T-cell (primary cell): ENCODE measurements at regions not wholly inside any gene's neighbourhood (a gene's known extent, or its start where the extent isn't known, plus 50 kb on each side); places are given as distances from the start of the nearest gene placed in this dataset.
A peak's percentile ranks its signal among the peaks of the same experiment; 100 is the strongest.

Experiments
- ATAC-seq, 4 experiments: fragments of 200-7000 bp in 3 of 4; fragments of 150-1000 bp in 1 of 4; cut with Tn5 transposase; replicated peaks in 1 of 4; 1 replicate in 3 of 4; 2 replicates in 1 of 4; pipeline ENCODE4 v1.10.0; 2021; ENCODE audit warnings: moderate library complexity in 3 of 4, mild to moderate bottlenecking in 2 of 4, moderate number of reproducible peaks in 1 of 4
- CTCF ChIA-PET, 2 donors: fragments of 300-600 bp; sonication (Branson Sonifier 250); formaldehyde crosslinking; loops; one replicate each; lab custom pipeline; 2022; ENCODE audit warnings: antibody characterized with exemption in 2 of 2; lab: Charles Lee
- POLR2A ChIA-PET, 2 donors: fragments of 300-600 bp; sonication (Branson Sonifier 250); formaldehyde crosslinking; loops; one replicate each; lab custom pipeline; 2022; ENCODE audit warnings: antibody characterized with exemption in 2 of 2; lab: Charles Lee
- DNase-seq, 35 experiments: peaks; one replicate each; pipeline versions ENCODE4 v3.0.0 to v3.0.0-alpha.2; 2013 to 2023
- H3K27ac ChIP-seq: one replicate; pipeline ENCODE4 v1.5.1; 2013; ENCODE audit warnings: low read length
- H3K27me3 ChIP-seq, 2 experiments: replicated peaks in 1 of 2; 1 replicate in 1 of 2; 2 replicates in 1 of 2; pipeline versions ENCODE4 v1.6.1 to v1.7.0; 2013; ENCODE audit warnings: low read length in 1 of 2, mixed read lengths in 1 of 2; ENCODE audit not compliant: control insufficient read depth in 2 of 2, insufficient read depth in 2 of 2; ENCODE audit errors: extremely low read depth in 1 of 2
- H3K36me3 ChIP-seq, 2 donors: 1 replicate in 1 of 2; 2 replicates in 1 of 2; pipeline versions ENCODE4 v1.6.1 to v1.7.0; 2013; ENCODE audit warnings: low read length in 1 of 2; ENCODE audit not compliant: control insufficient read depth in 2 of 2, insufficient read depth in 1 of 2; ENCODE audit errors: extremely low read depth in 1 of 2
- H3K4me1 ChIP-seq, 2 experiments: 1 replicate in 1 of 2; 2 replicates in 1 of 2; pipeline versions ENCODE4 v1.6.1 to v1.7.0; 2013; ENCODE audit warnings: low read length in 2 of 2, mixed read lengths in 1 of 2; ENCODE audit not compliant: insufficient read depth in 2 of 2, control insufficient read depth in 1 of 2; ENCODE audit errors: extremely low read depth in 1 of 2
- H3K4me3 ChIP-seq, 2 donors: 1 replicate in 1 of 2; 2 replicates in 1 of 2; pipeline versions ENCODE4 v1.5.1 to v1.7.0; 2013; ENCODE audit warnings: mild to moderate bottlenecking in 2 of 2, low read length in 1 of 2, moderate library complexity in 1 of 2; ENCODE audit not compliant: control insufficient read depth in 1 of 2; ENCODE audit errors: extremely low read depth in 1 of 2
- H3K9me3 ChIP-seq: 2 replicates; pipeline ENCODE4 v1.7.0; 2013
- H3K27ac Mint-ChIP-seq, 2 donors: one replicate each; pipeline ENCODE4 v1.8.0; 2020 to 2021; ENCODE audit warnings: mild to moderate bottlenecking in 2 of 2, mixed read lengths in 2 of 2
- H3K27me3 Mint-ChIP-seq, 2 donors: one replicate each; pipeline ENCODE4 v1.8.0; 2021 to 2022; ENCODE audit warnings: mixed read lengths in 2 of 2
- H3K36me3 Mint-ChIP-seq: one replicate; pipeline ENCODE4 v1.8.0; 2021; ENCODE audit warnings: mixed read lengths
- H3K4me1 Mint-ChIP-seq, 3 donors: one replicate each; pipeline ENCODE4 v1.8.0; 2020 to 2022; ENCODE audit warnings: mixed read lengths in 3 of 3, mild to moderate bottlenecking in 1 of 3
- H3K4me3 Mint-ChIP-seq, 3 donors: one replicate each; pipeline ENCODE4 v1.8.0; 2020 to 2022; ENCODE audit warnings: mild to moderate bottlenecking in 3 of 3, mixed read lengths in 3 of 3, moderate library complexity in 3 of 3
- H3K9me3 Mint-ChIP-seq, 3 donors: one replicate each; pipeline ENCODE4 v1.8.0; 2020 to 2022; ENCODE audit warnings: mixed read lengths in 3 of 3
- WGBS: methylation state at CpG from one replicate; pipeline ENCODE4 v1.1.5; 2013; ENCODE audit warnings: missing lambda C conversion rate; ENCODE audit not compliant: insufficient coverage; 5-methylcytosine and 5-hydroxymethylcytosine counted together

DNA sequence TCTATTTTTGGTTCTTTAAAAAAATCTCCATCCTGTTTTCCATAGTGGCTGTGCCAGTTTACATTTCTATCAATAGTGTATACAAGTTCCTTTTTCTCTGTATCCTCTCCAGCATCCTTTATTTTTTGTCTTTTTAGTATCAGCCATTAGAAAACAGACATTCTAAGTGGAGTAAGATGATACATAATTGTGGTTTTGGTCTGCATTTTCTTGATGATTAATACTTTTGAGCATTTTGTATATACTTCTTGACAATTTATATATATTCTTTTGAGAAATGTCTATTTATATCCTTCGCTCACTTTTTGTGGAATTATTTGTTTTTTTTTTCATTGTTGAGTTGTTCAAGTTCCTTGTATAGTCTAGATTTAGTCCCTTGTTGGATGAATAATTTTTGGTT, 382.2 kb upstream of the SPOCK3 start:
- H3K4me1 ChIP-seq = no peaks in the 10 kb centered on the region
- H3K4me3 ChIP-seq = no peak overlapping the region
- ChIA-PET POLR2A (no interaction called here), CTCF (no interaction called here)
- ATAC-seq (no peak), DNase-seq (no peak)
- H3K27ac ChIP-seq = no peak overlapping the region
- H3K9me3 ChIP-seq = no peaks in the 10 kb centered on the region
- Mint-ChIP-seq H3K27me3 (no peaks in the 10 kb centered on the region), H3K36me3 (no peaks in the 10 kb centered on the region), H3K4me3 (no peak overlapping the region), H3K4me1 (no peaks in the 10 kb centered on the region), H3K9me3 (peaks cover 2 to 17% (median 8%) of the 10 kb centered on the region in 3 donors), H3K27ac (no peak overlapping the region)
- H3K27me3 ChIP-seq = no peaks in the 10 kb centered on the region
- WGBS = no CpG with 5 or more reads among the region's 1 CpG
- no peaks in the 10 kb centered on the region for H3K36me3 ChIP-seq

DNA sequence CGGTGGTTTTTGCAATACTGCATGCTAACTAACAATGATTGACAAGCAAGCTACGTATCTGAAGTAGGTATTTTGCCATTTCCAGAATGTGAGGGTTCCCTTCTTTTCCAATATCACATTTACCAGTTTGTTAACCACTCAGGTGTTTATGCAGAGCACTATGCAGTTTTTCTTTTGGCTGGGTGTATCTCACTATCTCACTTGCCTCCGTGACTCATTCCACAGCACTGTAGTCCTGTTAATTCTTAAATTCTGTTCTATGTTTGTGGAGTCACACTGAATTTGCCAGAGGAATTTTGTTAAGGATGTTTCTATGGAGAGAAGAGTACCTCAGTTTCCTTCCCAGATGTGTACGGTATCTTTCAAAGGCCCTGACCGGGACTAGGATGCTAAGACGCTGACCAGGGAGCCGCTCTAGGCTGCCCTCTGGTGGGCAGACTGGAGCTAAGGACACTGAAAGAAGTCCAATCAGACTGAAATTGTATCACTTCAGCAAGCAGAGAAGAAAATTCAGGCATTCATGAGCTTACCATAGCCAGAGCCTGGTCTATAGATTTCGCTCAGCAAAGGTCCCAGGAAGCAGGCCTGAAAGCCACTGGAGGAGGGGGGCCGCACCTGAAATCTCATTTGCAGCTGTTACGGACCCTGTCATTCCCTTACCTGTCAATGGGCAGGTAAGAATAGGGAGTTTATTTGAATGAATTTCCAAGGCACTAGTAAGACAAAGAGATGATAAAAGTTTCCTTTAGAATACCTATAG, 388.4 kb upstream of the SPOCK3 start:
- 55% methylated on average over 7 of the region's 10 CpGs for WGBS
- peak in 1 of 35 experiments; percentile 4 for DNase-seq

DNA sequence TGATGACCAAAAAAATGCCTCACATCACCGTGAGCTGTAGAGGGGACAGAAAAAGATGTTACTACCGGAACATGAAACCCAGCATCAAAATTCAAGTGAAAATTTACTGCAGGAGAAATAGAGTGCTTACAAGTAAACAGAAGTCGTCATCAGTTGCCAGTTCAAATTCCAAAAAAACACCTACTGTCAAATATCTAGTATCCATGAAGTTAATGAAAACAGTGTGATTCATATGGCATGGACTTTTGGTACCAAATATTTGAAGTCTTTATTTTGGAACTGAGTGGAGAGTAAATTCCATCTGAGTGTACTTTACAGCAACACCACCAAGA, 388.9 kb upstream of the SPOCK3 start:
- Mint-ChIP-seq H3K36me3 (no peaks in the 10 kb centered on the region), H3K27ac (no peak overlapping the region), H3K27me3 (no peaks in the 10 kb centered on the region), H3K9me3 (peaks cover 0 to 7% (median 4%) of the 10 kb centered on the region in 3 donors), H3K4me3 (no peak overlapping the region), H3K4me1 (no peaks in the 10 kb centered on the region)
- Histone ChIP-seq H3K27ac (no peak overlapping the region), H3K4me3 (no peak overlapping the region), H3K9me3 (no peaks in the 10 kb centered on the region), H3K36me3 (no peaks in the 10 kb centered on the region), H3K27me3 (no peaks in the 10 kb centered on the region), H3K4me1 (no peaks in the 10 kb centered on the region)
- CTCF ChIA-PET = no interaction called here
- ATAC-seq (no peak), DNase-seq (no peak)
- POLR2A ChIA-PET = no interaction called here
- WGBS = no CpG with 5 or more reads among the region's 3 CpGs

More for the DNA sequence above, 388.4 kb upstream of the SPOCK3 start:
- Histone ChIP-seq H3K27ac (no peak overlapping the region), H3K36me3 (no peaks in the 10 kb centered on the region), H3K4me3 (no peak overlapping the region), H3K27me3 (no peaks in the 10 kb centered on the region), H3K9me3 (no peaks in the 10 kb centered on the region), H3K4me1 (no peaks in the 10 kb centered on the region)
- Mint-ChIP-seq H3K4me3 (no peak overlapping the region), H3K36me3 (no peaks in the 10 kb centered on the region), H3K9me3 (peaks cover 0 to 9% (median 7%) of the 10 kb centered on the region in 3 donors), H3K27ac (no peak overlapping the region), H3K27me3 (no peaks in the 10 kb centered on the region), H3K4me1 (no peaks in the 10 kb centered on the region)
- POLR2A ChIA-PET = no interaction called here
- CTCF ChIA-PET = no interaction called here
- ATAC-seq = no peak

DNA sequence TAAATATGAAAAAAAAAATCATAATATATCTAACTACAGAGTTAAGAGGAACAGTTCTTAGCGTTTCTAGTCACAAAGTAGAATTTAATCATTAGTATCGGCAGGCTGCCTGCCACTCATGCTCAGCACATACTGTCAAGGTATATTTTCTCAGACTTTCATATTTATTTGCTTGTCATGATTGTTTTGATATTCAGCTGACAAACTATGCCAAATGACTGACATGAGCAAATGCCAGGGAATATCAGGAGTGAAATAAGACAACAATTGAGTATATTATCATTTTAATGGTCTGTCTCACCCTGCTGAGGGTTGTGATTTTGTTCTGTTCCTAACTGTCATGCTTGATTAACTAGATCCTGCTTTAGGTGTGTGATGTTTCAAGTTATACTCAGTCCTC, 395.0 kb upstream of the SPOCK3 start:
- H3K27me3 Mint-ChIP-seq = no peaks in the 10 kb centered on the region
- no peak overlapping the region for H3K27ac ChIP-seq
- no peak overlapping the region for H3K4me3 ChIP-seq
- no peaks in the 10 kb centered on the region for H3K4me1 Mint-ChIP-seq
- ATAC-seq = no peak
- no peaks in the 10 kb centered on the region for H3K9me3 ChIP-seq
- H3K4me1 ChIP-seq = no peaks in the 10 kb centered on the region
- WGBS = no CpG with 5 or more reads among the region's 2 CpGs
- H3K36me3 ChIP-seq = no peaks in the 10 kb centered on the region
- no peak overlapping the region for H3K27ac Mint-ChIP-seq
- CTCF ChIA-PET = no interaction called here
- no peaks in the 10 kb centered on the region for H3K36me3 Mint-ChIP-seq
- no peak overlapping the region for H3K4me3 Mint-ChIP-seq
- H3K9me3 Mint-ChIP-seq = peaks cover 11 to 31% (median 13%) of the 10 kb centered on the region in 3 donors
- no peaks in the 10 kb centered on the region for H3K27me3 ChIP-seq
- DNase-seq = no peak
- POLR2A ChIA-PET = no interaction called here

DNA sequence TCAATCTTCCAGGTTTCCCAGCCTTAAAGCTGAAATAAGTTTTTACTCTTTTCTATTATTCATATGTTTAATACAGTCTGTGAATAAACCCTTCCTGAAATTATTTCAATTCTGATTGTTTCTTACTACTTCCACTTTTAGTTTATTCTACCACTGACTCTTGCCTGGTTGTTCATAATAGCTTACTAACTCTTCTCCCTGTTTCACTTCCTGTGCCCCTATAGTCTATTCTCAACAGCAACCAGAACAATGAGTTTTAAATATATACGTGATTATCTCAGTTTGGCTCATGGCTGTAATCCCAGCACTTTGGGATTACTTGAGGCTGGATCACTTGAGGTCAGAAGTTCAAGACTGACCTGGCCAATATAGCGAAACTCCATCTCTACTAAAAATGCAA, 408.0 kb upstream of the SPOCK3 start:
- no peaks in the 10 kb centered on the region for H3K4me1 ChIP-seq
- no peak overlapping the region for H3K27ac Mint-ChIP-seq
- no peak for DNase-seq

DNA sequence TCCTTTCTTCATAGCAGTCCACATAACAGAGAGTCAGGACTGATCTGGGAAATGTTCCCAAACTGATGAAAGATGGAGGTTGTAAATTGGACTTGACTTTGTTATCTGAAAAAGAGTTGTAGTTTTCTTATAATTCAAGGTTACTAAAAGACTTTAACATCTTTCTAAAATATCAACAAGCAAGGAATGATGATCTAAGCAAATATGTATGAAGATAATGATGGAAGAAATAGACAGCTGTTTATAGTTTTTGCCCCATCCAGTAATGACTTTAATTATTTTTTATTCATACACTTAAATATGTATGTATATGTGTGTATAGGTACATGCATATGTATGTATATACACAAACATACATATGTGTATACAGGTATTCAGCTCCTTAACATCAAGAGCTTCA, 411.1 kb upstream of the SPOCK3 start:
- H3K4me1 Mint-ChIP-seq = no peaks in the 10 kb centered on the region
- ATAC-seq (no peak), DNase-seq (no peak)
- Histone ChIP-seq H3K4me1 (no peaks in the 10 kb centered on the region), H3K27ac (no peak overlapping the region), H3K4me3 (no peak overlapping the region), H3K36me3 (no peaks in the 10 kb centered on the region), H3K9me3 (no peaks in the 10 kb centered on the region), H3K27me3 (no peaks in the 10 kb centered on the region)
- no peak overlapping the region for H3K27ac Mint-ChIP-seq
- ChIA-PET POLR2A (no interaction called here), CTCF (no interaction called here)
- H3K27me3 Mint-ChIP-seq = no peaks in the 10 kb centered on the region
- no peak overlapping the region for H3K4me3 Mint-ChIP-seq
- H3K36me3 Mint-ChIP-seq = no peaks in the 10 kb centered on the region
- H3K9me3 Mint-ChIP-seq = peaks cover 0 to 9% (median 6%) of the 10 kb centered on the region in 3 donors

More for the DNA sequence above, 408.0 kb upstream of the SPOCK3 start:
- H3K4me3 ChIP-seq = no peak overlapping the region
- Mint-ChIP-seq H3K4me1 (no peaks in the 10 kb centered on the region), H3K9me3 (peaks cover 6 to 15% (median 8%) of the 10 kb centered on the region in 3 donors), H3K36me3 (no peaks in the 10 kb centered on the region), H3K27me3 (no peaks in the 10 kb centered on the region), H3K4me3 (no peak overlapping the region)
- H3K36me3 ChIP-seq = no peaks in the 10 kb centered on the region
- H3K27me3 ChIP-seq = no peaks in the 10 kb centered on the region
- ChIA-PET POLR2A (no interaction called here), CTCF (no interaction called here)
- H3K9me3 ChIP-seq = no peaks in the 10 kb centered on the region
- no CpG with 5 or more reads among the region's 2 CpGs for WGBS
- no peak overlapping the region for H3K27ac ChIP-seq
- no peak for ATAC-seq

DNA sequence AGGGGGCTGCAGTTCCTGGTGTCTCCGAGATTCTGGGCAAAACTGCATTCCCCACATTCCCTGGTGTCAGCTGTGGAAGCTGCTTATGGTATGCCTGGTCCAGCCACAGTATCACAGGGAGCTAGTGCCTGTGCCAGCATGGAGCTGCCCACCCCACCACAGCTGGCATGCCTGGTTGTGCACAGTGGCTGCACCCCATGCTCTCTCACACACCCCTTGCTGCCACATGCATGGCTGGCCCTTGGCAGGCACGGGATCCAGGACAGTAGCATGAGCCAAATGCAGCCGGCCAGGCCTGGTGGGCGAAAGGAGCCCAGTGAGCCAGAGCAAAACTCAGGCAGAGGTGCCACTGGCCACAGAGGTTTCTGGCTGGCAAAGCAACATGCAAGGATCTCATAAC, 418.0 kb upstream of the SPOCK3 start:
- no peaks in the 10 kb centered on the region for H3K27me3 Mint-ChIP-seq
- POLR2A ChIA-PET = no interaction called here

More for the DNA sequence above, 418.0 kb upstream of the SPOCK3 start:
- H3K36me3 ChIP-seq = no peaks in the 10 kb centered on the region
- H3K36me3 Mint-ChIP-seq = no peaks in the 10 kb centered on the region
- H3K27me3 ChIP-seq = no peaks in the 10 kb centered on the region
- no peaks in the 10 kb centered on the region for H3K4me1 Mint-ChIP-seq
- H3K4me3 Mint-ChIP-seq = no peak overlapping the region
- H3K27ac ChIP-seq = no peak overlapping the region
- DNase-seq (no peak), ATAC-seq (no peak)
- WGBS = 53% methylated on average over 3 of the region's 4 CpGs
- H3K4me1 ChIP-seq = no peaks in the 10 kb centered on the region
- CTCF ChIA-PET = no interaction called here
- no peak overlapping the region for H3K4me3 ChIP-seq
- H3K9me3 Mint-ChIP-seq = peaks cover 8 to 16% (median 11%) of the 10 kb centered on the region in 3 donors
- H3K9me3 ChIP-seq = no peaks in the 10 kb centered on the region
- no peak overlapping the region for H3K27ac Mint-ChIP-seq
